ENCODE measurements at regions not wholly inside any gene's neighbourhood (a gene's known extent, or its start where the extent isn't known, plus 50 kb on each side); places are given as distances from the start of the nearest gene placed in this dataset.

DNA sequence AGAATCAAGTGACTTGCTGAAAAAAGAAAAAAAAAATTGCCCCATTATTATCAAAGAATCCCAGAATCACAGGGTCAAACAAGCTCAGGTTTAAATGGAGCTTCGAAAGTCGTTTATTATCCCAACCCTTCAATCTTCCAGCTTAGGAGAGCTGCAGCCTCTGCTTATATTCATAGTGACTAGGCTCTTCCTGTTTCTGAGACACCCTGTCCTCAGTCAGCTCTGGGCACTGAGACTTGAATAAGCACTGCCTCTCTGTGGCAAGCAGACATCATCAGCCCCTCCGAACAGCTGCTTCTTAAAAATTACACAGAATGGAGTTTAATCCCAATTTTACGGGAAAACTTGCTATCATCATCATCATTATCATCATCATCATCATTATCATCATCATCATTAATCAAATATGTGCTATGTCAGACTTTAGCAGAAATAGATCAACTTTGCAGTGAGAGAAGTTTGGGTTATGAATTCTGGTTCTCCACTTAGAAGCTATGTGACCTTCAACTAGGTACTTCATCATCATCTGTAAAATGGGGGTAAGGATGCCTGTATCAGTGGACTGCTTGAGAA lies 614.0 kb upstream of the SYNCRIP start:
- TF ChIP-seq POLR2A (IDR thresholded peaks at IDR 0.05) (no peak), POLR2AphosphoS5 (IDR thresholded peaks at IDR 0.05) (no peak)
- TF ChIP-seq, protein P1, sequence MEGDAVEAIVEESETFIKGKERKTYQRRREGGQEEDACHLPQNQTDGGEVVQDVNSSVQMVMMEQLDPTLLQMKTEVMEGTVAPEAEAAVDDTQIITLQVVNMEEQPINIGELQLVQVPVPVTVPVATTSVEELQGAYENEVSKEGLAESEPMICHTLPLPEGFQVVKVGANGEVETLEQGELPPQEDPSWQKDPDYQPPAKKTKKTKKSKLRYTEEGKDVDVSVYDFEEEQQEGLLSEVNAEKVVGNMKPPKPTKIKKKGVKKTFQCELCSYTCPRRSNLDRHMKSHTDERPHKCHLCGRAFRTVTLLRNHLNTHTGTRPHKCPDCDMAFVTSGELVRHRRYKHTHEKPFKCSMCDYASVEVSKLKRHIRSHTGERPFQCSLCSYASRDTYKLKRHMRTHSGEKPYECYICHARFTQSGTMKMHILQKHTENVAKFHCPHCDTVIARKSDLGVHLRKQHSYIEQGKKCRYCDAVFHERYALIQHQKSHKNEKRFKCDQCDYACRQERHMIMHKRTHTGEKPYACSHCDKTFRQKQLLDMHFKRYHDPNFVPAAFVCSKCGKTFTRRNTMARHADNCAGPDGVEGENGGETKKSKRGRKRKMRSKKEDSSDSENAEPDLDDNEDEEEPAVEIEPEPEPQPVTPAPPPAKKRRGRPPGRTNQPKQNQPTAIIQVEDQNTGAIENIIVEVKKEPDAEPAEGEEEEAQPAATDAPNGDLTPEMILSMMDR (IDR thresholded peaks at IDR 0.05): no peak

Data from prostate gland (tissue), 2 donors.